ENCODE measurements at regions not wholly inside any gene's neighbourhood (a gene's known extent, or its start where the extent isn't known, plus 50 kb on each side); places are given as distances from the start of the nearest gene placed in this dataset.

- no peak for FAIRE-seq
- DNase-seq (ENCODE audit: insufficient read length, low spot score), result no peak
- no peak for TF ChIP-seq CTCF (IDR thresholded peaks at IDR 0.05; ENCODE audit: insufficient read depth, missing control alignments)
Observed at GRCh38 chr12:18810537-18811253, 72.8 kb downstream of the CAPZA3 start.

GRCh38 chr12:18811273-18811672, 73.4 kb downstream of the CAPZA3 start:
- FAIRE-seq, result no peak
- DNase-seq (ENCODE audit: insufficient read length, low spot score), result no peak
- no peak for TF ChIP-seq CTCF (IDR thresholded peaks at IDR 0.05; ENCODE audit: insufficient read depth, missing control alignments)

GRCh38 chr12:18813753-18814152, 75.8 kb downstream of the CAPZA3 start:
- no peak for FAIRE-seq
- no peak for TF ChIP-seq CTCF (IDR thresholded peaks at IDR 0.05; ENCODE audit: insufficient read depth, missing control alignments)
- DNase-seq (ENCODE audit: insufficient read length, low spot score), result no peak

- no peak for FAIRE-seq
- TF ChIP-seq CTCF (IDR thresholded peaks at IDR 0.05; ENCODE audit: insufficient read depth, missing control alignments), result no peak
- DNase-seq (ENCODE audit: insufficient read length, low spot score), result no peak
Observed at GRCh38 chr12:18818579-18819268, 80.8 kb downstream of the CAPZA3 start.

- TF ChIP-seq CTCF (IDR thresholded peaks at IDR 0.05; ENCODE audit: insufficient read depth, missing control alignments), result no peak
- FAIRE-seq (no peak), DNase-seq (ENCODE audit: insufficient read length, low spot score) (no peak)
Observed at GRCh38 chr12:18819484-18819883, 81.6 kb downstream of the CAPZA3 start.

GRCh38 chr12:18823461-18823860, 85.5 kb downstream of the CAPZA3 start:
- TF ChIP-seq CTCF (IDR thresholded peaks at IDR 0.05; ENCODE audit: insufficient read depth, missing control alignments), result no peak
- DNase-seq (ENCODE audit: insufficient read length, low spot score) (no peak), FAIRE-seq (no peak)

- FAIRE-seq (no peak), DNase-seq (ENCODE audit: insufficient read length, low spot score) (no peak)
- TF ChIP-seq CTCF (IDR thresholded peaks at IDR 0.05; ENCODE audit: insufficient read depth, missing control alignments), result no peak
Observed at GRCh38 chr12:18824287-18824686, 86.4 kb downstream of the CAPZA3 start.

Measured in D721Med (cell line).